ENCODE measurements at regions not wholly inside any gene's neighbourhood (a gene's known extent, or its start where the extent isn't known, plus 50 kb on each side); places are given as distances from the start of the nearest gene placed in this dataset.

DNA sequence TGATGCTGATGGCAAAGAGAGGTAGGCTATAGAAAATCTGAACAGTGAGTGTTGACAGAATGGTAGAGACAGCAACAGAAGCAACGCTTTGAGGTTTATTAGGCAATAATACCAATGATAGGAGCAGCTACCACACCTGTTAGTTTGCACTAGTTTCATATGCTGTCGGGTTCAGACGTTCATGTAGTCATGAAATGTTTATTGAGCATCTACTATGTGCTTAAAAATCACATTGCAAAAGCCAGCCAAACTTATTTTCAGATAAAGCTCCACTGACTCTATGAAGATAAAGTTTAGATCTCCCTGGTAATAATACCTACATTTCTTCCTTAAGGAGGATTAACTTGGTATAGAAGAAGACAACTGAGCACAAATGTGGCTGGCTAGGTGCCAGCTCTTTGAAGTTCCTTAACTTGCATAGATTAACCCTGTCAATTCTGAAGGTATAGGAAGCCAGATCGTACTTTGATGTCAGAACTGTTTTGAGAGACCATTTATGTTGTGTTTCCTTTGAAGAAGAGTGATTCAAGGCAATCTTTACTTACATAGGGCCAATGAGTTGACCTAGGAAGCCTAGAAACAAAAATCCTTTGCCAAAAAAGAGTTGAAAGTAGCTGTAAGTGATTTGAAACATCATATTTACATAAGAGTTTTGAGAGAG lies 71.5 kb downstream of the DISP1 start:
- Histone ChIP-seq H3K4me3 (replicated peaks in 1 of 2; ENCODE audit: low read depth in 1 of 2, low read length in 2 of 2) (no peak overlapping the region), H3K4me1 (ENCODE audit: control insufficient read depth in 1 of 2, insufficient read depth in 2 of 2, low read length in 2 of 2) (no peaks in the 10 kb centered on the region), H4K20me1 (ENCODE audit: insufficient read depth) (no peaks in the 10 kb centered on the region), H3K79me2 (ENCODE audit: insufficient read depth, low read length) (no peaks in the 10 kb centered on the region), H3K4me2 (ENCODE audit: low read length) (no peak overlapping the region), H3K9ac (ENCODE audit: low read length) (no peak overlapping the region), H3K9me3 (ENCODE audit: control insufficient read depth in 1 of 2, insufficient read depth in 1 of 2, low read depth in 1 of 2, low read length in 2 of 2) (no peaks in the 10 kb centered on the region), H2AFZ (ENCODE audit: low read depth, low read length, poor library complexity, severe bottlenecking) (no peak overlapping the region), H3K9me2 (ENCODE audit: insufficient read depth) (no peaks in the 10 kb centered on the region), H3K27me3 (ENCODE audit: insufficient read depth, low read length) (no peaks in the 10 kb centered on the region), H3K27ac (ENCODE audit: low read depth, low read length) (no peak overlapping the region), H3K36me3 (ENCODE audit: control insufficient read depth in 1 of 2, insufficient read depth in 2 of 2, low read length in 2 of 2) (no peaks in the 10 kb centered on the region)
- intact Hi-C loops (cut with micrococcal nuclease): no loop called here
- POLR2A ChIA-PET: no interaction called here
- RAD21 ChIA-PET (ENCODE audit: low non-redundant PET in 1 of 2, low total read pairs in 2 of 2, uncharacterized antibody in 2 of 2, unreplicated experiment in 2 of 2): no interaction called here
- CTCF ChIA-PET: no interaction called here
- ATAC-seq: no peak
- TF ChIP-seq CEBPB (IDR thresholded peaks at IDR 0.05; ENCODE audit: low read depth): no peak
- TF ChIP-seq JUND (IDR thresholded peaks at IDR 0.05): no peak
- no peak for TF ChIP-seq FOSL1 (IDR thresholded peaks at IDR 0.05; ENCODE audit: low read depth)
- TF ChIP-seq ZFX (IDR thresholded peaks at IDR 0.05): no peak
- no peak for TF ChIP-seq EGR1 (IDR thresholded peaks at IDR 0.05; ENCODE audit: low read depth)
- TF ChIP-seq SRF (IDR thresholded peaks at IDR 0.05; ENCODE audit: low read depth): no peak
- TF ChIP-seq, protein P1, sequence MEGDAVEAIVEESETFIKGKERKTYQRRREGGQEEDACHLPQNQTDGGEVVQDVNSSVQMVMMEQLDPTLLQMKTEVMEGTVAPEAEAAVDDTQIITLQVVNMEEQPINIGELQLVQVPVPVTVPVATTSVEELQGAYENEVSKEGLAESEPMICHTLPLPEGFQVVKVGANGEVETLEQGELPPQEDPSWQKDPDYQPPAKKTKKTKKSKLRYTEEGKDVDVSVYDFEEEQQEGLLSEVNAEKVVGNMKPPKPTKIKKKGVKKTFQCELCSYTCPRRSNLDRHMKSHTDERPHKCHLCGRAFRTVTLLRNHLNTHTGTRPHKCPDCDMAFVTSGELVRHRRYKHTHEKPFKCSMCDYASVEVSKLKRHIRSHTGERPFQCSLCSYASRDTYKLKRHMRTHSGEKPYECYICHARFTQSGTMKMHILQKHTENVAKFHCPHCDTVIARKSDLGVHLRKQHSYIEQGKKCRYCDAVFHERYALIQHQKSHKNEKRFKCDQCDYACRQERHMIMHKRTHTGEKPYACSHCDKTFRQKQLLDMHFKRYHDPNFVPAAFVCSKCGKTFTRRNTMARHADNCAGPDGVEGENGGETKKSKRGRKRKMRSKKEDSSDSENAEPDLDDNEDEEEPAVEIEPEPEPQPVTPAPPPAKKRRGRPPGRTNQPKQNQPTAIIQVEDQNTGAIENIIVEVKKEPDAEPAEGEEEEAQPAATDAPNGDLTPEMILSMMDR (IDR thresholded peaks at IDR 0.05 in 2 of 3, conservative IDR thresholded peaks at IDR 0.05 in 1 of 3; ENCODE audit: borderline replicate concordance in 1 of 3, insufficient read depth in 1 of 3, low read depth in 2 of 3, low read length in 2 of 3): no peak
- TF ChIP-seq TCF7L2 (IDR thresholded peaks at IDR 0.05; ENCODE audit: borderline replicate concordance, extremely low read depth, insufficient read depth, insufficient read length): no peak
- TF ChIP-seq, protein P2, sequence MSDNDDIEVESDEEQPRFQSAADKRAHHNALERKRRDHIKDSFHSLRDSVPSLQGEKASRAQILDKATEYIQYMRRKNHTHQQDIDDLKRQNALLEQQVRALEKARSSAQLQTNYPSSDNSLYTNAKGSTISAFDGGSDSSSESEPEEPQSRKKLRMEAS (IDR thresholded peaks at IDR 0.05): no peak
- TF ChIP-seq, protein P3, sequence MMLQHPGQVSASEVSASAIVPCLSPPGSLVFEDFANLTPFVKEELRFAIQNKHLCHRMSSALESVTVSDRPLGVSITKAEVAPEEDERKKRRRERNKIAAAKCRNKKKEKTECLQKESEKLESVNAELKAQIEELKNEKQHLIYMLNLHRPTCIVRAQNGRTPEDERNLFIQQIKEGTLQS (IDR thresholded peaks at IDR 0.05): no peak
- no peak for TF ChIP-seq POLR2AphosphoS5 (IDR thresholded peaks at IDR 0.05; ENCODE audit: low read depth, low read length)
- no peak for TF ChIP-seq ELF1 (IDR thresholded peaks at IDR 0.05; ENCODE audit: borderline replicate concordance, low read depth)
- no peak for TF ChIP-seq POLR2A (IDR thresholded peaks at IDR 0.05; ENCODE audit: borderline replicate concordance, extremely low read depth, insufficient read depth, insufficient read length)
- no peak for TF ChIP-seq ZNF274 (IDR thresholded peaks at IDR 0.05; ENCODE audit: low read depth, low read length)
- DNase-seq (ENCODE audit: low read depth, low spot score): no peak
- no TSS peak for BruUV-seq (replicated peaks)
